Calu3 (cell line): ENCODE measurements at regions not wholly inside any gene's neighbourhood (a gene's known extent, or its start where the extent isn't known, plus 50 kb on each side); places are given as distances from the start of the nearest gene placed in this dataset.

Experiments used
- BruUV-seq: library from RNA; stranded (reverse); fragments of 400-500 nt; replicated peaks from 2 replicates; lab custom pipeline; 2021; lab: Mats Ljungman, UMichigan
- CTCF ChIA-PET: fragments of 300-600 bp; sonication (Branson Sonifier 250); formaldehyde crosslinking; loops from one replicate; lab custom pipeline; 2022; ENCODE audit warnings: antibody characterized with exemption; lab: Charles Lee
- DNase-seq: peaks from one replicate; pipeline ENCODE4 v3.0.0; 2022
- H3K27ac Mint-ChIP-seq: one replicate; pipeline ENCODE4 v1.8.0; 2022; ENCODE audit warnings: mixed read lengths; ENCODE audit not compliant: unreplicated experiment
- H3K27me3 Mint-ChIP-seq: one replicate; pipeline ENCODE4 v1.8.0; 2022; ENCODE audit warnings: mixed read lengths; ENCODE audit not compliant: unreplicated experiment
- H3K36me3 Mint-ChIP-seq: one replicate; pipeline ENCODE4 v1.8.0; 2022; ENCODE audit warnings: mild to moderate bottlenecking, moderate library complexity, mixed read lengths; ENCODE audit not compliant: insufficient read depth, unreplicated experiment
- H3K4me1 Mint-ChIP-seq: one replicate; pipeline ENCODE4 v1.8.0; 2022; ENCODE audit warnings: mild to moderate bottlenecking, low read depth, mixed read lengths; ENCODE audit not compliant: unreplicated experiment
- H3K4me3 Mint-ChIP-seq: one replicate; pipeline ENCODE4 v1.8.0; 2022; ENCODE audit warnings: mild to moderate bottlenecking, low read depth, moderate library complexity, mixed read lengths; ENCODE audit not compliant: unreplicated experiment
- H3K9me3 Mint-ChIP-seq: one replicate; pipeline ENCODE4 v1.8.0; 2022; ENCODE audit warnings: low read depth, mixed read lengths; ENCODE audit not compliant: unreplicated experiment
- intact Hi-C: fragments of 100-400 bp; cut with micrococcal nuclease; formaldehyde crosslinking; loops from one replicate; pipeline ENCODE4 v1.10.0; 2022; ENCODE audit not compliant: unreplicated experiment
- TF ChIP-seq, protein P1 (sequence below): fragments of 200-600 bp; IDR thresholded peaks from one replicate; pipeline ENCODE4 v1.8.0; 2022; ENCODE audit warnings: antibody characterized with exemption; ENCODE audit not compliant: unreplicated experiment

DNA sequence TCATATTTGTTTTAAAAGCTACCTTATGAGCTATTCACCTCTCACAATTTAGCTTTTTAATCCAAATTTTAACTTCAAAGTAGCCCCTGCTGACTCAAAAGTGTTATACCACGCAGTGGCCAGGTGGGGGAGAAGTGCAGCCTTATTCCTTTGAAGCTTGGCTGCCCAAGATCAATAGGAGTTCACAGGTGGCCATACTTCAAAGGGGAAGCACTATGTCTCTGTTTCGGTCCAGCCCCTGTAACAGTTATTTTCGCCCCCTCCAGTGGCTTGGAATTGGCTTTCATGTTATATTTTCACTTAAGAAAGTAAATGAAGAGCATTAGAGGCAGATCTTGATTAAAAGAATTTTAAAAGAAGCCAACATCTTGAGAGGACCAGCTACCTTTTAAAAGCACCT, 608.4 kb downstream of the EPHA7 start:
- no peaks in the 10 kb centered on the region for H3K4me1 Mint-ChIP-seq

GRCh38 chr6:92806254-92806653, 613.1 kb downstream of the EPHA7 start:
- H3K9me3 Mint-ChIP-seq = peaks cover 11% of the 10 kb centered on the region
- H3K4me3 Mint-ChIP-seq = no peak overlapping the region
- CTCF ChIA-PET = no interaction called here
- TF ChIP-seq, protein P1, sequence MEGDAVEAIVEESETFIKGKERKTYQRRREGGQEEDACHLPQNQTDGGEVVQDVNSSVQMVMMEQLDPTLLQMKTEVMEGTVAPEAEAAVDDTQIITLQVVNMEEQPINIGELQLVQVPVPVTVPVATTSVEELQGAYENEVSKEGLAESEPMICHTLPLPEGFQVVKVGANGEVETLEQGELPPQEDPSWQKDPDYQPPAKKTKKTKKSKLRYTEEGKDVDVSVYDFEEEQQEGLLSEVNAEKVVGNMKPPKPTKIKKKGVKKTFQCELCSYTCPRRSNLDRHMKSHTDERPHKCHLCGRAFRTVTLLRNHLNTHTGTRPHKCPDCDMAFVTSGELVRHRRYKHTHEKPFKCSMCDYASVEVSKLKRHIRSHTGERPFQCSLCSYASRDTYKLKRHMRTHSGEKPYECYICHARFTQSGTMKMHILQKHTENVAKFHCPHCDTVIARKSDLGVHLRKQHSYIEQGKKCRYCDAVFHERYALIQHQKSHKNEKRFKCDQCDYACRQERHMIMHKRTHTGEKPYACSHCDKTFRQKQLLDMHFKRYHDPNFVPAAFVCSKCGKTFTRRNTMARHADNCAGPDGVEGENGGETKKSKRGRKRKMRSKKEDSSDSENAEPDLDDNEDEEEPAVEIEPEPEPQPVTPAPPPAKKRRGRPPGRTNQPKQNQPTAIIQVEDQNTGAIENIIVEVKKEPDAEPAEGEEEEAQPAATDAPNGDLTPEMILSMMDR = no peak
- H3K27me3 Mint-ChIP-seq = no peaks in the 10 kb centered on the region
- no TSS peak for BruUV-seq
- H3K36me3 Mint-ChIP-seq = no peaks in the 10 kb centered on the region
- no peak for DNase-seq
- intact Hi-C loops = no loop called here
- no peak overlapping the region for H3K27ac Mint-ChIP-seq
- H3K4me1 Mint-ChIP-seq = no peaks in the 10 kb centered on the region

More for the DNA sequence above, 608.4 kb downstream of the EPHA7 start:
- Mint-ChIP-seq H3K36me3 (no peaks in the 10 kb centered on the region), H3K4me3 (no peak overlapping the region), H3K27ac (no peak overlapping the region), H3K9me3 (no peaks in the 10 kb centered on the region), H3K27me3 (no peaks in the 10 kb centered on the region)
- BruUV-seq = no TSS peak
- CTCF ChIA-PET = interaction anchor here (0.9 kb wide), 1 partner anchor 206 kb away, joined by 3 read pairs; no protein-coding TSS in a partner anchor
- peak; percentile 39 for DNase-seq
- intact Hi-C loops = loop anchor here (2.0 kb wide), 1 partner anchor 614 kb away; no protein-coding TSS in a partner anchor
- TF ChIP-seq, protein P1 = peak; percentile 45

GRCh38 chr6:92791403-92791802, 628.0 kb downstream of the EPHA7 start:
- DNase-seq = no peak
- Mint-ChIP-seq H3K9me3 (peaks cover 10% of the 10 kb centered on the region), H3K36me3 (no peaks in the 10 kb centered on the region), H3K4me3 (no peak overlapping the region), H3K27me3 (no peaks in the 10 kb centered on the region), H3K4me1 (no peaks in the 10 kb centered on the region), H3K27ac (no peak overlapping the region)
- intact Hi-C loops = no loop called here
- no TSS peak for BruUV-seq
- TF ChIP-seq, protein P1 = no peak
- CTCF ChIA-PET = no interaction called here

- CTCF ChIA-PET = no interaction called here
- no peaks in the 10 kb centered on the region for H3K27me3 Mint-ChIP-seq
- H3K4me3 Mint-ChIP-seq = no peak overlapping the region
- TF ChIP-seq, protein P1 = no peak
- intact Hi-C loops = no loop called here
- BruUV-seq = no TSS peak
- H3K36me3 Mint-ChIP-seq = no peaks in the 10 kb centered on the region
- no peaks in the 10 kb centered on the region for H3K4me1 Mint-ChIP-seq
- no peak for DNase-seq
- H3K9me3 Mint-ChIP-seq = peaks cover 7% of the 10 kb centered on the region
- H3K27ac Mint-ChIP-seq = no peak overlapping the region
Measured at GRCh38 chr6:92790381-92790780, 629.0 kb downstream of the EPHA7 start.
